WTC11 (cell line): ENCODE measurements at regions not wholly inside any gene's neighbourhood (a gene's known extent, or its start where the extent isn't known, plus 50 kb on each side); places are given as distances from the start of the nearest gene placed in this dataset.
A peak's percentile ranks its signal among the peaks of the same experiment; 100 is the strongest.

Experiments used
- ATAC-seq: fragments of 200-7000 bp; cut with Tn5 transposase; 2 replicates; pipeline ENCODE4 v1.10.0; 2021; ENCODE audit warnings: mild to moderate bottlenecking, moderate library complexity
- CTCF ChIA-PET: fragments of 300-600 bp; sonication (Branson Sonifier 250); formaldehyde crosslinking; loops from one replicate; lab custom pipeline; 2021; ENCODE audit warnings: antibody characterized with exemption; lab: Charles Lee
- POLR2A ChIA-PET: fragments of 350-600 bp; sonication (Branson Sonifier 250); formaldehyde crosslinking; loops from one replicate; lab custom pipeline; 2021; ENCODE audit warnings: antibody characterized with exemption; lab: Charles Lee
- DNase-seq: peaks from one replicate; pipeline ENCODE4 v3.0.0; 2021; ENCODE audit warnings: low spot score
- H3K27ac Mint-ChIP-seq: 2 replicates; pipeline ENCODE4 v1.8.0; 2021; ENCODE audit warnings: mixed read lengths
- H3K27me3 Mint-ChIP-seq: 2 replicates; pipeline ENCODE4 v1.8.0; 2021; ENCODE audit warnings: low read depth, mild to moderate bottlenecking, moderate library complexity, mixed read lengths
- H3K36me3 Mint-ChIP-seq: 2 replicates; pipeline ENCODE4 v1.8.0; 2021; ENCODE audit warnings: mixed read lengths
- H3K4me1 Mint-ChIP-seq: 2 replicates; pipeline ENCODE4 v1.8.0; 2022; ENCODE audit warnings: mixed read lengths
- H3K4me3 Mint-ChIP-seq: 2 replicates; pipeline ENCODE4 v1.8.0; 2021; ENCODE audit warnings: mild to moderate bottlenecking, moderate library complexity, mixed read lengths
- H3K9me3 Mint-ChIP-seq: 2 replicates; pipeline ENCODE4 v1.8.0; 2021; ENCODE audit warnings: mixed read lengths
- ARID4B ChIP-seq: sonication (generic); formaldehyde crosslinking; IDR thresholded peaks from 2 replicates; pipeline ENCODE4 v1.8.0; 2023; ENCODE audit warnings: missing genetic modification reagents, mild to moderate bottlenecking, borderline replicate concordance
- ATF1 ChIP-seq: sonication (generic); formaldehyde crosslinking; IDR thresholded peaks from 2 replicates; pipeline ENCODE4 v1.8.1; 2023; ENCODE audit warnings: mild to moderate bottlenecking, moderate library complexity, missing genetic modification reagents
- EMX1 ChIP-seq: fragments of 250-450 bp; sonication (Bioruptor Pico); IDR thresholded peaks from 2 replicates; pipeline ENCODE4 v1.8.0; 2021; ENCODE audit warnings: mild to moderate bottlenecking
- JAZF1 ChIP-seq: fragments of 250-450 bp; sonication (Bioruptor Pico); IDR thresholded peaks from 2 replicates; pipeline ENCODE4 v1.9.0; 2021; ENCODE audit warnings: moderate library complexity, mild to moderate bottlenecking, inconsistent platforms
- MYBL2 ChIP-seq: sonication (generic); formaldehyde crosslinking; IDR thresholded peaks from 2 replicates; pipeline ENCODE4 v1.8.1; 2023; ENCODE audit warnings: mild to moderate bottlenecking, moderate library complexity, missing genetic modification reagents
- NR1H2 ChIP-seq: sonication (generic); formaldehyde crosslinking; IDR thresholded peaks from 2 replicates; pipeline ENCODE4 v1.9.0; 2021; ENCODE audit warnings: mild to moderate bottlenecking, moderate library complexity, missing genetic modification reagents
- PRDM15 ChIP-seq: sonication (generic); formaldehyde crosslinking; IDR thresholded peaks from 2 replicates; pipeline ENCODE4 v1.8.0; 2022; ENCODE audit warnings: missing genetic modification reagents
- SMAD3 ChIP-seq: sonication (generic); formaldehyde crosslinking; IDR thresholded peaks from 2 replicates; pipeline ENCODE4 v1.8.0; 2022; ENCODE audit warnings: missing genetic modification reagents, mild to moderate bottlenecking, borderline replicate concordance
- ZBTB21 ChIP-seq: sonication (generic); formaldehyde crosslinking; IDR thresholded peaks from 2 replicates; pipeline ENCODE4 v1.8.1; 2023; ENCODE audit warnings: mild to moderate bottlenecking, missing genetic modification reagents, borderline replicate concordance
- ZMAT4 ChIP-seq: fragments of 250-450 bp; sonication (Bioruptor Pico); IDR thresholded peaks from 2 replicates; pipeline ENCODE4 v1.9.0; 2021; ENCODE audit warnings: mild to moderate bottlenecking
- ZNF425 ChIP-seq: fragments of 250-450 bp; sonication (Bioruptor Pico); conservative IDR thresholded peaks from 2 replicates; pipeline ENCODE4 v1.9.0; 2021; ENCODE audit warnings: mild to moderate bottlenecking
- ZNF532 ChIP-seq: fragments of 250-450 bp; sonication (Bioruptor Pico); IDR thresholded peaks from 2 replicates; pipeline ENCODE4 v1.9.0; 2021; ENCODE audit warnings: mild to moderate bottlenecking, borderline replicate concordance

DNA sequence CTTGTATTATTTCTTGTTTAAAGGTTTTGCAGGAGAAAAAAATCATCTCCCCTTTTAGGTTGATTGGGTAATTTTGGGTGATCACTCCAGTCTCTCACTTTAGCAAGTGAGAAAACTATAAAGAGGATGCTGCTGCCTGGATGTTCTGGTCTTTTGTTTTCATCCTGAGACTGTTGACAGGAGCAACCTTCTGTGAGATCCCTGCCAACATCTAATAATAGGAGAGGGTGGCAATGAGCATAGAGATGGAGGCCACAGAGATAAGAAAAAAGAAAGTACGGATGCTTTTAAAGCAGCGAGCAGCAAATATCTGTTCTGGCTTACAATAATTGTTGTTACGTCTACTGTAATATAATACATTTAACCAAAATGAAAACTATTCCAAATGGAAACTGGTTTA, 293.6 kb upstream of the MTNR1B start (continued):
- TF ChIP-seq PRDM15 (CRISPR knock-in tag) (no peak), SMAD3 (CRISPR knock-in tag) (no peak), ZBTB21 (CRISPR knock-in tag) (no peak), ZNF425 (CRISPR knock-in tag) (no peak)
- TF ChIP-seq, all 79 proteins: peak for 0

DNA sequence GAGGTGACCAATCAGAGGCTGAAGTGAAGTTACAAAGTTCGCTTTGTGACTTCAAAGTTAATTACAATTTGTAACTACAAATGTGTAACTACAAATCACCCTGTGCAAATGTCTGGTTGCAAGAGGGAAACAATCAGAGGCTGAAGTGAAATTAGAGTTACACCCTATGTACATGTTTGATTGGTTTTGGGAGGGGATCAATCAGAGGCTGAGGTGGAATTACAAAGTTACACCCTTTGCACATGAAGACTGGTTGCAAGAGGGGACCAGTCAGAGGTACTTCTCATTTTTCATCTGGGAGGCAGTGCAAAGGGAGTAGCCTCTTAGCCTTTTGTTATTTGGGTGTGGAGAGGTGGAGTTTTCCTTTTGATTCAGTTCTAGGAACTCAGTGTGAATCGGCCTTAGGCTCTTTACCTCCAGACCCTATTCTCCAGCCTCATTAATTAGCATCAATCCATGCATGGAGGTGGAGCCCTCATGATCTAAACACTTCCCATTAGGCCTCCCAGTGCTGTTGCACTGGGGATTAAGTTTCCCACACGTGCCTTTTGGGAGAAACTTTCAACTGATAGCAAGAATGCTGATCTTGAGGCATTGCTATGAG, 291.3 kb upstream of the MTNR1B start:
- ChIA-PET CTCF (no interaction called here), POLR2A (no interaction called here)
- Mint-ChIP-seq H3K36me3 (peaks cover 11% of the 10 kb centered on the region), H3K27ac (no peak overlapping the region), H3K4me3 (no peak overlapping the region), H3K9me3 (peaks cover 16% of the 10 kb centered on the region), H3K27me3 (no peaks in the 10 kb centered on the region), H3K4me1 (peaks cover 2% of the 10 kb centered on the region)
- no peak for DNase-seq
- ATAC-seq = peak; percentile 78
- TF ChIP-seq ATF1 (no peak), NR1H2 (CRISPR knock-in tag) (no peak), ZNF425 (CRISPR knock-in tag) (no peak), ARID4B (CRISPR knock-in tag) (no peak)

DNA sequence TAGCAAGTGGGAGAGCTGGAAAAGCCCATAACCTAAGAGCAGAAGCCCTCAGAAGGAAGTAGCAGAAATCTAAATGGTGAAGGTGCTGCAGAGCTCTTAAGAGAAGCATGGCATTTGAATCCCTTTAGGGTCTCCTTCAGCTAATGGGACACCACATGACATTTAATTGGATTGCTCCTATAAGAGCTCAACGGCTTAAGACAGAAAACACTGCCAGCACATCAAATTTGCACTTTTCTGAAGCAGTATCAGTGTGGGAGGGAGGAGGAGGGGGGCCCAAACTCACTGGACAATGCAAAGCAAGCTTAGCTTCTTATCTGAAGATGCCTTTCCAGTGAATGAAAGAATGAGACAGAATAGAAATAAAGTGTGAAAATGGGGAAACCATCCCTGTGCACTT, 287.9 kb upstream of the MTNR1B start:
- no peak overlapping the region for H3K4me3 Mint-ChIP-seq
- H3K4me1 Mint-ChIP-seq = peaks cover 5% of the 10 kb centered on the region
- ChIA-PET CTCF (no interaction called here), POLR2A (interaction anchor here (0.9 kb wide), 1 partner anchor 26 kb away, joined by 3 read pairs; no protein-coding TSS in a partner anchor)
- no peak for ATAC-seq
- H3K9me3 Mint-ChIP-seq = peaks cover 16% of the 10 kb centered on the region
- DNase-seq = no peak
- H3K27me3 Mint-ChIP-seq = no peaks in the 10 kb centered on the region
- H3K36me3 Mint-ChIP-seq = peaks cover 11% of the 10 kb centered on the region
- H3K27ac Mint-ChIP-seq = no peak overlapping the region
- TF ChIP-seq EMX1 (CRISPR knock-in tag) (no peak), ZNF532 (CRISPR knock-in tag) (no peak), ZMAT4 (no peak), MYBL2 (CRISPR knock-in tag) (no peak), JAZF1 (no peak)
